IgD-negative memory B cell (primary cell): ENCODE measurements at regions not wholly inside any gene's neighbourhood (a gene's known extent, or its start where the extent isn't known, plus 50 kb on each side); places are given as distances from the start of the nearest gene placed in this dataset.

Source experiments
- H3K27ac Mint-ChIP-seq, 3 donors: one replicate each; pipeline ENCODE4 v1.8.0; 2020 to 2022; ENCODE audit warnings: mild to moderate bottlenecking in 3 of 3, mixed read lengths in 3 of 3, moderate library complexity in 1 of 3
- H3K27me3 Mint-ChIP-seq: one replicate; pipeline ENCODE4 v1.8.0; 2021; ENCODE audit warnings: mixed read lengths
- H3K36me3 Mint-ChIP-seq: one replicate; pipeline ENCODE4 v1.8.0; 2020; ENCODE audit warnings: mild to moderate bottlenecking, mixed read lengths
- H3K4me1 Mint-ChIP-seq, 3 donors: one replicate each; pipeline ENCODE4 v1.8.0; 2020 to 2022; ENCODE audit warnings: mixed read lengths in 3 of 3, mild to moderate bottlenecking in 1 of 3
- H3K4me3 Mint-ChIP-seq, 4 donors: one replicate each; pipeline ENCODE4 v1.8.0; 2020 to 2022; ENCODE audit warnings: mild to moderate bottlenecking in 4 of 4, mixed read lengths in 4 of 4, moderate library complexity in 3 of 4
- H3K9me3 Mint-ChIP-seq, 3 donors: one replicate each; pipeline ENCODE4 v1.8.0; 2020 to 2021; ENCODE audit warnings: mixed read lengths in 3 of 3, mild to moderate bottlenecking in 1 of 3

DNA sequence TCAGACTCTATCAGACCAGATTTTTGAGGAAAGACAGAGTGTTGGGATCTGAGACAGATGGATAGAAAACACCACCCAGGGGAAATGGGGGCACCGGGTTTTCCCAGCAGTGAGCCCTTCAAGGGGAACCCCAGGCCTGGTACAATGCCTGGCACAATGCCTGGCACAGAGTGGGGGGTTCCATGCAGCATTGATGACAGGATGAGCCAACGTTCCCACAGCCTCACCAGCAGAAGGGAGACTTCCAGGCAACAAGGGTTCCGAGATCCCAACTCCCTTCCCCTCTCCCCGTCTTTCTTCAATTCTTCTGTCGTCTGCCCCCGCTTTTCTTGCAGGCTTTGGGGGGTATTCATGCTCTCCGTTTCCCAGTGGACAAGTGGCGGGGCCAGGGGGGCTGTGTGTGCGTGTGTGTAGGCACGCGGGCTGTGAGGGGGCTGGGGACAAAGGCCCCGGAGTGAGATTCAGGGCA, 132.1 kb upstream of the HAAO start:
- no peaks in the 10 kb centered on the region for H3K4me1 Mint-ChIP-seq
- H3K9me3 Mint-ChIP-seq: peaks cover 0 to 1% (median 0%) of the 10 kb centered on the region in 3 donors
- H3K27ac Mint-ChIP-seq: peak overlapping the region in 1 of 3 donors; percentile 27
- H3K27me3 Mint-ChIP-seq: peaks cover 1% of the 10 kb centered on the region
- peaks cover 3% of the 10 kb centered on the region for H3K36me3 Mint-ChIP-seq
- H3K4me3 Mint-ChIP-seq: no peak overlapping the region

DNA sequence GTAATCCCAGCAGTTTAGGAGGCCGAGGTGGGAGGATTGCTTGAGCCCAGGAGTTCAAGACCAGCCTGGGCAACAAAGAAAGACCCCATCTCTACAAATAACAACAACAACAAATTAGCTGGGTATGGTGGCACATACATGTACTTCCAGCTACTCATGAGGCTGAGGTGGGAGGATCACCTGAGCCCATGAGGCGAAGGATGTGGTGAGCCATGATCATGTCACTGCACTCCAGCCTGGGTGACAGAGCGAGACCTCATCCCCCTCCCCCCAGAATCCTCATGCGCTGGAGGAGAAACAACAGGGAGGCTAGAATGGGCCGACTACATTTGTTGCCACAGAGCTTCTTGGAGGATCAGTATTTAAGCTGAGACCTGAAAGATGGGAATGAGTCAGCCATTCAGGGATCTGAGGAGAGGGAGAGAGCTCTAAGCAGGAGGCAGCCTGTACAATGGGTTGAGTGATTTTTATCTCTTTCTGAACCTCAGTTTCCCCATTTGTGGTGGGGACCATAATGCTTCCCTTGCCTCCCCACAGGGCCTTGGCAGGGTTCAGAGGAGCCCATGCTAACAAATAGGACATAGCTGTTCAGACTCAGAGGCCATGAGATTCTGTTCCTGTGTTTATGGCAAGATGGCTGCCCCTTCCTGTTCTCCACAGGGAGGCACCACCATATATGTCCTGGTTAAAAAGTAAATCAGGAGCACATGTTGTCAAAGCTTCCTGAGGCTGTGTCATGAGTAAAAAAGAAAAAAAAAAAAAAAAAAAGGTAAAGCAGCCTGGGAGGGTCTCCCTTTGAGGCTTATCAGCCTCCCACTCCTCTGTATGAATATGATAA, 131.4 kb upstream of the HAAO start:
- no peak overlapping the region for H3K4me3 Mint-ChIP-seq
- H3K4me1 Mint-ChIP-seq: no peaks in the 10 kb centered on the region
- peak overlapping the region in 1 of 3 donors; percentile 27 for H3K27ac Mint-ChIP-seq
- H3K36me3 Mint-ChIP-seq: peaks cover 3% of the 10 kb centered on the region
- peaks cover 0 to 1% (median 0%) of the 10 kb centered on the region in 3 donors for H3K9me3 Mint-ChIP-seq
- H3K27me3 Mint-ChIP-seq: peaks cover 1% of the 10 kb centered on the region

DNA sequence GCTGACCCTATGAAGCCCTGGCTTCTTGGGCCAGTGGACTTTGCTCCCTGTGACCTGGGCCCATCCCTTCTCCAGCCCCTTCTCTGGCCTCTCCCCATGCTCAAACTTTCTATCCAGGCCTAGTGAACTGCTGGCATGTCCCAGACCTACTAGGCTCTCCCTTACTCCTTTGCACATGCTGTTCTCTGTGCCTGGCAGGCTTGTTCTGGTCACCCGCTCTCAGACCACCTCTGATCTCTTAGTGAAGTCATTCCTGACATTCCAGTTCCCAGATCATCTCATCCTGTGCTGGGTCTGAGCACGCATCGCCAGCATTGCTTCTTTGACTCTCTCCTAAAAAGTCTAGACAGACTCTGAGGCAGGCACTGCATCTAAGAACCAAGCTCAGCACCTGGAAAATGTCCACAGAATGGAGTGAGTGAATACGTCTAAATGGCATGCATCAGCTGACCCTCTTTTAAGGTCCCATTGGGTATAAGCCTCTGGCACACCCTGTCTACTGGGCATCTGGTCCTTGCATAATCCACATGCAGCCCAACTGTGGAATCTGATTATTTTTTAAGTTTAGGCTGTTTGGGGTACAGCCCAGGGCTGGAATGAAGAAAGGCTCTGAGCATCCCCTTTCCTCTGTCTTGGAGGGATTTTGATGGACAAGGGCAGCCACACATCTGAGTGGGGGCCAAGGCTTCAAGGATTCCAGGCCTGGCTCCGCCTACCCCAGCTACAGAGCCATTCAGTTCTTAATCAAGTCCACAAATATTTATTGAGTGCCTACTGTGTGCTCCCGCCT, 130.6 kb upstream of the HAAO start:
- H3K27me3 Mint-ChIP-seq: peaks cover 1% of the 10 kb centered on the region
- peaks cover 1% of the 10 kb centered on the region for H3K36me3 Mint-ChIP-seq
- no peak overlapping the region for H3K4me3 Mint-ChIP-seq
- H3K4me1 Mint-ChIP-seq: no peaks in the 10 kb centered on the region
- H3K9me3 Mint-ChIP-seq: peaks cover 0 to 1% (median 0%) of the 10 kb centered on the region in 3 donors
- H3K27ac Mint-ChIP-seq: no peak overlapping the region

DNA sequence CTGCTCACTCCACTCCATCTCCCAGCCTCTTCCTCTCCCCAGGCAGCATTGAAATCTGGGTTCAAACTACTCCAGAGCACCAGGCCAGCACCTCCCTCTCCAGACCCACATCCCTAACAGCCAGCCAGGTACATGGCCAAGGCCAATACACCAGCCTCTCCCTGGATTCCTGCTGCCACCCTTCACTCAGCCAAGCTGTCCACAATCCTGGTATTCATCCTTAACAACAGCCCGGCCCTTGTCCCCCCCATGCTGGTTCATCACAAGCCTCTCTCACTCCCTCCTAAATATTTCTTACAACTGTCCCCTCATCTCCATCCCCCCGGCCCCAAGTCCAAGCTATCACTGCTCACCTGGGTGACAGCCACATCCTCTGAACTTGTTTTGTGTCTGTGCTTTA, 129.9 kb upstream of the HAAO start:
- peaks cover 1% of the 10 kb centered on the region for H3K36me3 Mint-ChIP-seq
- peak overlapping the region in 1 of 4 donors; percentile 28 for H3K4me3 Mint-ChIP-seq
- peaks cover 0 to 1% (median 0%) of the 10 kb centered on the region in 3 donors for H3K9me3 Mint-ChIP-seq
- H3K4me1 Mint-ChIP-seq: peaks cover 0 to 2% (median 1%) of the 10 kb centered on the region in 3 donors
- peaks cover 1% of the 10 kb centered on the region for H3K27me3 Mint-ChIP-seq
- H3K27ac Mint-ChIP-seq: no peak overlapping the region

DNA sequence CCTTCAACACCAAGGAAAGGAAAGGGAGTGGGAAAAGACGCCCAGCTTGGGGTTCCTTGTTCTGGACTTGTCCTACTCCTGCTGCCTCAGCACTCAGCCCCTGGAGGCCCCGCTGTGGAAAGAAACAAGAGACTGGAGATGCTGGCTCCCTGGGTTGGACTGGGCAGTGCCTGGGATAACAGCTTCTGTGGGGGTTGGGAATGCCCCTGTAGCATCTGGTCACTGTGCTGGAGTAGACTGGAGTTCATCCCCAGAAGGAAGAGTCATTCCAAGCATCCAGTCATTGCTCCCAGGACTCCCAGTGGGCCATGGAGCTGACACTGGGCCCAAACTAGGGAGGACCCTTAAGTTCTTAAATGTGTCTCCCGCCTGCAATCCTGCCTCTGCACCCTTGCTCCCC, 129.3 kb upstream of the HAAO start:
- H3K36me3 Mint-ChIP-seq: peaks cover 1% of the 10 kb centered on the region
- H3K4me1 Mint-ChIP-seq: peaks cover 0 to 2% (median 1%) of the 10 kb centered on the region in 3 donors
- H3K4me3 Mint-ChIP-seq: no peak overlapping the region
- H3K27ac Mint-ChIP-seq: no peak overlapping the region
- H3K27me3 Mint-ChIP-seq: peaks cover 1% of the 10 kb centered on the region
- peaks cover 0 to 1% (median 0%) of the 10 kb centered on the region in 3 donors for H3K9me3 Mint-ChIP-seq

DNA sequence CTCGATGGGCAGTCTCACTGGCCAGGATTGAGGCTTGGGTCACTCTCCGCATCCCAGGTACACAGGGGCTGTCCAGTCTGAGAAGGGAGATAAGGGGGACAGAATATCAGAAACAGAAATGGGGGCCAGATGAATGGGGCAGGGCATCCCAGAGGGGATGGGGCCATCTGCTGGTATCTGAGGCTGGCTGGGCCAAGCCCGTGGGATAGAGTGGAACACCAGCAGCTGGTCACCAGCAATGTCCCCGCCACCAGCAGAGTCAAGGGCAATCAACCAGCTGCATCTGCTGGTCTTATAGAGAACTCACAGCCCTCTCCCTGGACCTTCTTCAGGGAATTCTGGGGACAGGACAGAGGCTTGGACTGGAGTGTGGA, 128.8 kb upstream of the HAAO start:
- Mint-ChIP-seq H3K4me3 (no peak overlapping the region), H3K36me3 (peaks cover 1% of the 10 kb centered on the region), H3K27me3 (peaks cover 1% of the 10 kb centered on the region), H3K27ac (no peak overlapping the region), H3K4me1 (peaks cover 0 to 2% (median 1%) of the 10 kb centered on the region in 3 donors), H3K9me3 (peaks cover 0 to 1% (median 0%) of the 10 kb centered on the region in 3 donors)

DNA sequence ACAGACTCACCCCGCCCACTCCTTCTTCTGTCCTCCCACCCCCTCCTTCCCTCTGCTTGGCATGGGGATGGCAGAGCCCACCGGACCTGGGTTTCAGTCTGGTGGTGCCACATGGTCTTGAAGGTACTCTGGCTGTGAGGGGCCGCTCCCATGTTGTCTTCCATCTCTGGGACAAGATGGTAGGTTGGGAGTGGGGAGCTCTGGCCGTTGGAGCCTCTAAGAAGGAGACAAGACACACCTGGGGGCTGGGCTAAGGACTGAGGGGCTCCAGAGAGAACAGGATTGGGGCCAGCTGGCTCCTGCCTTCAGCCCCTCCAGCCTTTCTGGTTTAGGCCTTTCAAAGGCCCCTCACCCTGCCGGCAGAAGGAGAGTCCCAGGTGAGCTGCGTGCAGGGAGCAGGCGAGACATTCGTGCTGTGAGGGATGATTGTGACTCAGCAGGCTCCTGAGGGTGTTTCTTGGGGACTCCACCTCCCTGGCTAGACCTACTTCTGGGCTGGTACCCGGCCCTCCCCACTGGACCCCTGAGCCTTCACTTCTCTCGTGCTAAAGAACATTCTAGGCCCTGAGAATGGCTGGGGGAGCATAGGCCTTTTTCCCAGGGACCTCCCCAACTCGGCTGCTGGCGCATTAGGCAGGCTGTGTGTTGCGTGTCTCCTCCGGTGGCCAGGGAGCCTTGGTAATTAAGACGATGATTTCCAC, 128.2 kb upstream of the HAAO start:
- H3K4me1 Mint-ChIP-seq: peaks cover 0 to 2% (median 1%) of the 10 kb centered on the region in 3 donors
- peaks cover 0 to 1% (median 0%) of the 10 kb centered on the region in 3 donors for H3K9me3 Mint-ChIP-seq
- no peak overlapping the region for H3K27ac Mint-ChIP-seq
- peaks cover 1% of the 10 kb centered on the region for H3K27me3 Mint-ChIP-seq
- H3K4me3 Mint-ChIP-seq: no peak overlapping the region
- H3K36me3 Mint-ChIP-seq: peaks cover 1% of the 10 kb centered on the region

DNA sequence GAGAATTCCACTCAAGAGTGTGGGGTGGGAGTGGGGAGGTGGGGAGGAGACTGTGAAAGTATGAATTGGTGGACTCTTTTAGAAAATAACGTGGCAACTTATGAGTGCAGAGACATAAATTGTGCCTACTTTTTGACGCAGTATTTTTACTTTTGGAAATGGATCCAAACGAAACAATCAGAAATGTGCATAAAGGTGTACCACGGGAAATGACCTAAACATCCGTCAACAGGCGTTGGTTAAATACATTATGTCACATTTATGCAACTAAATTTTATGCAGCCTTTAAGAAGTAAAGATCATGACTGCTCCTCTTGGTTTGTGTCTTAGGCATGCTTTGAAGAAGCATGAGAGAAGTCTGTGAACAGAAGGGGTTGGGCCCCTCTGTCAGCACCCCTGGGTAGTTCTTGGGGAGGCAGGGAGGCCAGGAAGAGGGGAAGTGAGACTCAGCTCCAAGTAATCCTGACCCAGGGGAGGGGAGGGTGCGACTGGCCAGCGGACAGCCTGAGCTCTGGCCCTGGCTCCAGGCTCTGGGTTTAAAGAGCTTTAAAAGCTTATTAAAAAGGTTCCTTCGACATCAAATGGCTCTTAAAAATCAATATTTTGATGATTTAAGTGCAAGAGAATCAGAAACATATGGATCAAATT, 126.4 kb upstream of the HAAO start:
- no peaks in the 10 kb centered on the region for H3K27me3 Mint-ChIP-seq
- H3K27ac Mint-ChIP-seq: no peak overlapping the region
- H3K4me1 Mint-ChIP-seq: peaks cover 0 to 2% (median 1%) of the 10 kb centered on the region in 3 donors
- no peak overlapping the region for H3K4me3 Mint-ChIP-seq
- H3K9me3 Mint-ChIP-seq: peaks cover 0 to 1% (median 0%) of the 10 kb centered on the region in 3 donors
- H3K36me3 Mint-ChIP-seq: no peaks in the 10 kb centered on the region

DNA sequence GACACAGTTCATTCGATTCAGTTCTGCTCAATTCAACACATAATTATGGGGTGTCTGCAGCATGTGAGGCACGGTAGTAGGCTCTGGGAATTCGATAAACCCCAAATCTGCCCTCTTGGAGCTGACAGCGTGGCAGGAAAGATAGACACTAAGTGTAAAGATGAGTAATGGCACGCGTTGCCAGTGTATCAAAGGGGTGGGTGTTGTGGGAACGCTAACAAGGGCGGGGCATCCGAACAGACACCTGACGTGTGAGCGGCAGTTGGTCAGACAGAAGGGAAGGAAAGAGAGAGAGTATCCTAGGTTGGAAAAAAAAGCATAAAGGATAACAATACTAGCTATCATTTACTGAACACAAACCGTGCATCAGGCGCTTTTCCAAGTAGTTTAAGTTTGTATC, 125.7 kb upstream of the HAAO start:
- Mint-ChIP-seq H3K9me3 (peaks cover 0 to 1% (median 0%) of the 10 kb centered on the region in 3 donors), H3K27ac (no peak overlapping the region), H3K4me3 (no peak overlapping the region), H3K4me1 (peaks cover 3 to 5% (median 3%) of the 10 kb centered on the region in 3 donors), H3K27me3 (no peaks in the 10 kb centered on the region), H3K36me3 (no peaks in the 10 kb centered on the region)

DNA sequence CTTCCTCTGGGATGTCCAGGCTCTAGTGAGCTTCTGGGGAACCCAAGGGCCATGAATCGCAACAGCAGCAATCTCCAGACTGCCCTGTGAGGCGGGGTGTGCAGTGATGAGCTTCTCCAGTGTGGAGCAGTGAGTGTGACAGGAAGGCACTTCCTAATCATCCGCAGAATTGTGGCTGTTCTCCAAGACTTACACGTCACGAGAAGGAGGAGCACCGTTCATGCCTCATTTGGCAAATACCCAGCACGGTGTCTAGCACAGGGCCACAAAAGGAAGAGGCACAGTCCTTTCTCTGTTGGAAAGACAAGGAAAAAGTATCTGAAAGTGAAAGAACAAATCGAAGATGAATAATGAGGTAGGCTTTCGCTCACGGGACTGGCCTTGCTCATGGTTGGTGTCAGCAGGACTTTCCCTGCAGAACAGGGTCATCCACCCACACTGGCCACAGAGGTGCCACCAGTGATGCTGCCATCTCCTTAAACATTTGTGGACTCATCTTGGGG, 125.1 kb upstream of the HAAO start:
- Mint-ChIP-seq H3K4me3 (no peak overlapping the region), H3K27ac (no peak overlapping the region), H3K27me3 (no peaks in the 10 kb centered on the region), H3K9me3 (peaks cover 0 to 1% (median 0%) of the 10 kb centered on the region in 3 donors), H3K4me1 (peaks cover 3 to 5% (median 3%) of the 10 kb centered on the region in 3 donors), H3K36me3 (no peaks in the 10 kb centered on the region)

DNA sequence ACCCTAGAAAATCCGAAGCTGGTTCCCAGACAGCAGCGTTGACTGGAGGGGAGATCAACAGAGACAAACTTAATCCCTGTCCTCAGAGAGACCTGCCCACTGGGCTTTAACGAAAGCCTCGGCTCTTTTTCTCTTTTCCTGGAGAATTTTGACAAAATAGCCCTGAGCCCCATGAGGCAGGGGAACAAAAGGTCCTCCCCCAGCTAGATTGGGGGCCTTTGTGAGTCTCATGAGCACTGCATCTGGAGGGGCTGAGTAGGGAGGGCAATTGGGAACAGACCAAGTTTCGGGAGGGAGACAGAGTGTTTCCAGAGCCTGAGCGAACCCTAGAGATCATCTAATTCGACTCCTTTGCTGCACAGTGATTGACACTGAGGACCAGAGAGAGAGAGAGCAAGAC, 123.9 kb upstream of the HAAO start:
- Mint-ChIP-seq H3K36me3 (no peaks in the 10 kb centered on the region), H3K9me3 (no peaks in the 10 kb centered on the region), H3K27me3 (no peaks in the 10 kb centered on the region), H3K4me3 (no peak overlapping the region), H3K4me1 (peaks cover 3 to 5% (median 3%) of the 10 kb centered on the region in 3 donors), H3K27ac (no peak overlapping the region)

DNA sequence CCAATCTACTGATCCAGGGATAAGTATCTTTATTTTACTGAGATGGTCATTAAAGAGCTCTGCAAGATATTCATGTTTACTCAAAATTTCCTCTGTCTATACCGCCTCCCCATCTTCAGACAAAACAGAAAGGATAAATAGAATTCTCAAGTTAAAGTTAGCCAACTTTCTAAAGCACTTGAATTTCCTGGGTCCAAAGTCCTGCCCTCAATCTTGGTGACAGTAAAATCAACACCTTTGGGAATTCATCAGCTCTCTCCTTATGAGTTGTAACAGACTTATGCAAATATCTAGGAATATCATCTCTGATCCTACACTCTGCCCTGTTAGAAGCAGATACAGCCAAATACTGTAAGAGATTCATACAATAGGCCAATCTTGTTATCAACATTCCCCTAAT, 122.5 kb upstream of the HAAO start:
- Mint-ChIP-seq H3K9me3 (no peaks in the 10 kb centered on the region), H3K27ac (no peak overlapping the region), H3K27me3 (no peaks in the 10 kb centered on the region), H3K4me3 (no peak overlapping the region), H3K4me1 (peaks cover 3 to 5% (median 3%) of the 10 kb centered on the region in 3 donors), H3K36me3 (no peaks in the 10 kb centered on the region)

DNA sequence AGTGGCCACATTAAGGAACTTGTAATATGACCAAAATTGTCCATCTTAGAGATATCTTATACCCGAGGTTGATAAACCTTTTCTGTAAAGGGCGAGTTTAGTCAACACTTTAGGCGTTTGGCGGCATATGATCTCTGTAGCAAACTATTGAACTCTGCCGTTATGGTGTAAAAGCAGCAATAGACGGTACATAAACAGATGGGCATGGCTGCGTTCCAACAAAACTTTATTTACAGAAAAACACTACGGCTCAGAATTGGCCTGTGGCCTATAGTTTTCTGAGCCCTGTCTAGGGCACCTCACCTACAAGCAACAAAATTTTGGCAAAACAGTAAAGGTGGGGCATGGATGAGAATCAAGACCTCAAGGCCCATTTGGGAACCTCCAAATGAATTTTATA, 121.9 kb upstream of the HAAO start:
- no peaks in the 10 kb centered on the region for H3K27me3 Mint-ChIP-seq
- no peaks in the 10 kb centered on the region for H3K9me3 Mint-ChIP-seq
- peaks cover 3 to 5% (median 3%) of the 10 kb centered on the region in 3 donors for H3K4me1 Mint-ChIP-seq
- no peaks in the 10 kb centered on the region for H3K36me3 Mint-ChIP-seq
- no peak overlapping the region for H3K27ac Mint-ChIP-seq
- no peak overlapping the region for H3K4me3 Mint-ChIP-seq

DNA sequence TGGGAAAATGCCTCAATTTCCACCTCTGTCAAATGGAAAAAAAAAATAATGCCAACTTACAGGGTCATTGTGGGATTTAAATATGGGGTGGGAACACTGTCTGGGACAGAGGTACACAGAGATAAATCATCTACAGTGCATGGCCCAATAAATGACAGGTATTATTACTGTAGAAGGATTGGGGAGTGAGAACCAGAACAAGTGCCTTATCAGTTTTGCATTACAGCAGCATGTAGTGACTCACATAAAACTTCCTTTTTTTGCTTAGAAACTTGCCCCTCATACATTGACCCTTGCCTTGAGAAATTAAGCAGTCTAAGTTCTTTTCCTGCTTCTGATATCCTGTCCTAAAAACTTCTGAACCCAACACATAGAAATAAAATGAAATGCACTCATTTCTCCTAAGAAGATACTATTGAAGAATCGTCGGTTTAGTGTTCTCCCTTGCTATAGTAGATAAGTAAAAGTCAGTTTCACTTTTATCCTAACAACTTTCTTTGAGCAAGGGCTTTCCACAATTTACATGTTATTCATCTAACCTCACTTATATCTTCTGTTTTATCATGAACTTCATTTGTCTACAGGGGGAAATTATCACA, 121.0 kb upstream of the HAAO start:
- Mint-ChIP-seq H3K27me3 (no peaks in the 10 kb centered on the region), H3K27ac (no peak overlapping the region), H3K4me3 (peak overlapping the region in 1 of 4 donors; percentile 36), H3K4me1 (peaks cover 3 to 8% (median 8%) of the 10 kb centered on the region in 3 donors), H3K9me3 (no peaks in the 10 kb centered on the region), H3K36me3 (no peaks in the 10 kb centered on the region)
